CD4-positive, alpha-beta memory T cell (primary cell): ENCODE measurements at regions not wholly inside any gene's neighbourhood (a gene's known extent, or its start where the extent isn't known, plus 50 kb on each side); places are given as distances from the start of the nearest gene placed in this dataset.

Experiments
- CTCF ChIA-PET: fragments of 350-600 bp; sonication (Branson Sonifier 250); formaldehyde crosslinking; loops from one replicate; lab custom pipeline; 2021; ENCODE audit warnings: inconsistent platforms; ENCODE audit not compliant: partially characterized antibody; lab: Charles Lee
- POLR2A ChIA-PET: fragments of 350-600 bp; sonication (Branson Sonifier 250); formaldehyde crosslinking; loops from one replicate; lab custom pipeline; 2021; ENCODE audit not compliant: partially characterized antibody; lab: Charles Lee
- DNase-seq, 5 donors: peaks; one replicate each; pipeline versions ENCODE4 v3.0.0 to v3.0.0-alpha.2; 2020 to 2022; ENCODE audit warnings: mixed read lengths in 1 of 5
- H3K27ac ChIP-seq: one replicate; pipeline ENCODE4 v1.7.0; 2013; ENCODE audit warnings: low read depth, low read length
- H3K27me3 ChIP-seq: 2 replicates; pipeline ENCODE4 v1.7.0; 2013; ENCODE audit warnings: mild to moderate bottlenecking, low read length, moderate library complexity; ENCODE audit not compliant: insufficient read depth
- H3K36me3 ChIP-seq: 2 replicates; pipeline ENCODE4 v1.7.0; 2013; ENCODE audit warnings: mild to moderate bottlenecking, low read length, moderate library complexity; ENCODE audit not compliant: insufficient read depth
- H3K4me1 ChIP-seq: 2 replicates; pipeline ENCODE4 v1.7.0; 2013; ENCODE audit warnings: mild to moderate bottlenecking, low read length, moderate library complexity; ENCODE audit not compliant: insufficient read depth
- H3K4me3 ChIP-seq, 2 donors: one replicate each; pipeline ENCODE4 v1.7.0; 2013; ENCODE audit warnings: low read length in 2 of 2, mild to moderate bottlenecking in 1 of 2
- H3K9me3 ChIP-seq, 2 donors: one replicate each; pipeline ENCODE4 v1.7.0; 2013; ENCODE audit warnings: low read length in 2 of 2, control low read depth in 1 of 2; ENCODE audit not compliant: control insufficient read depth in 1 of 2
- H3K27ac Mint-ChIP-seq, 7 donors: one replicate each; pipeline ENCODE4 v1.8.0; 2020 to 2021; ENCODE audit warnings: mixed read lengths in 7 of 7, mild to moderate bottlenecking in 6 of 7, inconsistent platforms in 3 of 7, moderate library complexity in 3 of 7
- H3K27me3 Mint-ChIP-seq, 2 donors: one replicate each; pipeline ENCODE4 v1.8.0; 2020 to 2021; ENCODE audit warnings: mixed read lengths in 2 of 2
- H3K36me3 Mint-ChIP-seq, 2 donors: one replicate each; pipeline ENCODE4 v1.8.0; 2020 to 2021; ENCODE audit warnings: mixed read lengths in 2 of 2, inconsistent platforms in 1 of 2, mild to moderate bottlenecking in 1 of 2
- H3K4me1 Mint-ChIP-seq, 4 donors: one replicate each; pipeline ENCODE4 v1.8.0; 2020 to 2021; ENCODE audit warnings: mixed read lengths in 4 of 4, mild to moderate bottlenecking in 1 of 4
- H3K4me3 Mint-ChIP-seq, 8 donors: one replicate each; pipeline ENCODE4 v1.8.0; 2020 to 2021; ENCODE audit warnings: mixed read lengths in 8 of 8, mild to moderate bottlenecking in 7 of 8, moderate library complexity in 6 of 8, inconsistent platforms in 3 of 8
- H3K9me3 Mint-ChIP-seq, 8 donors: one replicate each; pipeline ENCODE4 v1.8.0; 2020 to 2021; ENCODE audit warnings: mixed read lengths in 8 of 8, mild to moderate bottlenecking in 5 of 8, inconsistent platforms in 3 of 8, moderate library complexity in 1 of 8
- intact Hi-C: fragments of 100-400 bp; cut with micrococcal nuclease; formaldehyde crosslinking; loops from one replicate; pipeline ENCODE4 v1.15.1; 2023

DNA sequence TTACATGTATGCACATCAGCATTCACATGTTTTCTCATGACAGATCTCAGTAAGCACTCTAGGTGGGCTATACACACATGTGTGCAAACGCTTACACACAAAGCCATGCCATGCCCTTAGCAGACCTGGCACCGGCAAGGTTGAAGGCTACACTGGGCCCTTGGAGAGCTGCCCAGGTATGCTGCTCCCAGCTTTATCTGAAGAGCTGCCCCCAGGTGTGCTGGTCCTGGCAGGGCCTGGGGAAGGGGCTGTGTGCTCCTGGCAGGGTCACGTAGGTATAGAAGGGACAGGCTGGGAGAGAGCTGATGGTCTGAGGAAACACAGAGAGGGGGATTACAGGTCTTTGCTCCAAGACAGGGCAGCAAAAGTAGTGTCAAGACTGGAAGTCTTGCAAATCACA is 146.7 kb upstream of the VANGL1 start:
- Mint-ChIP-seq H3K4me3 (no peak overlapping the region), H3K27ac (no peak overlapping the region), H3K27me3 (no peaks in the 10 kb centered on the region), H3K4me1 (no peaks in the 10 kb centered on the region), H3K36me3 (no peaks in the 10 kb centered on the region), H3K9me3 (peaks cover 0 to 2% (median 0%) of the 10 kb centered on the region in 8 donors)
- DNase-seq: no peak
- intact Hi-C loops: no loop called here
- CTCF ChIA-PET: no interaction called here
- H3K4me3 ChIP-seq: no peak overlapping the region
- H3K9me3 ChIP-seq: no peaks in the 10 kb centered on the region
- H3K36me3 ChIP-seq: no peaks in the 10 kb centered on the region
- no peaks in the 10 kb centered on the region for H3K27me3 ChIP-seq
- no peak overlapping the region for H3K27ac ChIP-seq
- H3K4me1 ChIP-seq: no peaks in the 10 kb centered on the region
- POLR2A ChIA-PET: no interaction called here

DNA sequence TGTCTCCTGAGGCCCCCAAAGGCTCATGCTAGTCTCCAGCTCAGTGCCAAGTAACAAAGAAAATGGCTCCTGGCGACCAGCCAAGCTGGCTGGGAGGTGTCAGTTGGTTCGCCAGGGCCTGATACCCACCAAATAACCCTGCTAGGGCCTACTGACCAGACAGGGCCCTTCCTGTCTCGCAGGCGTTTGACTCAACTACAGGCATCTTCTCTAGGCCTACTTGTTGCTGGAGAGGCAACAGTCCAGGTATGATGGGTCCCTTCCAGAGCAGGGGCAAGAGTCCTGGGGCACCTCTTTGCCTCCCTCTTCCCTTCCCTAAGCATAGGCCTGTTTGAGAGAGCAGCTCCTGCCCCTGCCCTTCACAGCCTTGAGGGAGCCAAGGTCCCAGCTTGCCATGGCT is 147.9 kb upstream of the VANGL1 start:
- H3K4me1 ChIP-seq: no peaks in the 10 kb centered on the region
- no peak overlapping the region for H3K27ac Mint-ChIP-seq
- no peaks in the 10 kb centered on the region for H3K36me3 Mint-ChIP-seq
- POLR2A ChIA-PET: no interaction called here
- no peak overlapping the region for H3K27ac ChIP-seq
- H3K4me1 Mint-ChIP-seq: no peaks in the 10 kb centered on the region
- H3K9me3 ChIP-seq: no peaks in the 10 kb centered on the region
- H3K36me3 ChIP-seq: no peaks in the 10 kb centered on the region
- no peaks in the 10 kb centered on the region for H3K27me3 Mint-ChIP-seq
- intact Hi-C loops: no loop called here
- peaks cover 0 to 2% (median 0%) of the 10 kb centered on the region in 8 donors for H3K9me3 Mint-ChIP-seq
- no peak for DNase-seq
- H3K27me3 ChIP-seq: no peaks in the 10 kb centered on the region
- CTCF ChIA-PET: no interaction called here
- no peak overlapping the region for H3K4me3 ChIP-seq
- H3K4me3 Mint-ChIP-seq: no peak overlapping the region

DNA sequence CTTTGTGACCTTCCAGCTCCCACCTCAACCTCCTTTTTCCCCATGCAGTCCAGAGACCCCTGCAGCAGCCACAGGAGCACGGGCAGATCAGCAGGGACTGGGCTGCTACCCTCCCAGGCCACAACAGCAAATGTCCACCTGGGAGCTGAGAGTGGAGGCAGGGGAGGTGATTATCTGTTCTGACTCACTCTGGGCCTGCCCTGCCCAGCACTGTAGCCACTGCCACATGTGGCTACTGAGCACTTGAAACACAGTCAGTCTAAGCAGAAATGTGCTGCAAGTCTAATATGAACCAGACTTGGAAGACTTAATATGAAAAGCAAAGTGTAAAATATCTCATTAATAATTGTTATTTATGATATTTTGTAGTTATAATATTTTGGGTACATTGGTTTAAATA is 148.9 kb upstream of the VANGL1 start:
- H3K9me3 Mint-ChIP-seq: peaks cover 0 to 2% (median 0%) of the 10 kb centered on the region in 8 donors
- H3K4me3 ChIP-seq: no peak overlapping the region
- H3K27ac Mint-ChIP-seq: no peak overlapping the region
- no peaks in the 10 kb centered on the region for H3K4me1 Mint-ChIP-seq
- CTCF ChIA-PET: no interaction called here
- no peak for DNase-seq
- H3K36me3 Mint-ChIP-seq: no peaks in the 10 kb centered on the region
- H3K4me1 ChIP-seq: no peaks in the 10 kb centered on the region
- no peaks in the 10 kb centered on the region for H3K27me3 ChIP-seq
- H3K36me3 ChIP-seq: no peaks in the 10 kb centered on the region
- H3K27ac ChIP-seq: no peak overlapping the region
- no peaks in the 10 kb centered on the region for H3K27me3 Mint-ChIP-seq
- POLR2A ChIA-PET: no interaction called here
- no peaks in the 10 kb centered on the region for H3K9me3 ChIP-seq
- H3K4me3 Mint-ChIP-seq: no peak overlapping the region
- intact Hi-C loops: no loop called here

DNA sequence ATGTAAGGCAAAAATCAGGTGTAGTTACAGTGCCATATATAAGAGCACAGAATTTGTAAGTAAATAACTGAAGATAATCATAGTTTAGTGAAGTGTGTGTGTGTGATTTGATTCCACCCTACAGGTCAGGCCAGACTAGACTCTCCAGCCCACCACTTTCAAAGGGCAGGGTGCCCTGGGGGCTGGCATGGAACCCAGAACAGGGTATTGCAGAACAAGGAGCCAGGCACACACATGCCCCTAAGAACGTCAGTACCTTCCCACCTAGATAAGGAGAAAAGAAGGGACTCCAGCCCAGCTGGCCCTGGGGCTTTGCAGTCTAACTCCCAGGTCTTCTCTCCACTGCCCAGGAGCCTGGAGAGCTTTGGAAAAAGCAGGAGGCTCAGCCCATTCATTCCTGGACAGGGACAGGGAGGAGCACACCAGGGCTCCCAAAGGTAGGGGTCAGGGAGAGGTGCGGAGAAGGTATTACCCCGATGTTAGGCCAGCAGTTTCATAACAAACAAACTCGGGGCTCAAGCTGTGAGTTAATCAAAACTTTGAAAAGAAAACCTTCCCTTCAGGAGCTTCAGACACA is 149.7 kb upstream of the VANGL1 start:
- H3K9me3 Mint-ChIP-seq: peaks cover 0 to 2% (median 0%) of the 10 kb centered on the region in 8 donors
- H3K9me3 ChIP-seq: no peaks in the 10 kb centered on the region
- no peaks in the 10 kb centered on the region for H3K36me3 ChIP-seq
- ChIA-PET CTCF (no interaction called here), POLR2A (no interaction called here)
- no peaks in the 10 kb centered on the region for H3K27me3 ChIP-seq
- H3K4me3 Mint-ChIP-seq: no peak overlapping the region
- H3K4me1 ChIP-seq: no peaks in the 10 kb centered on the region
- DNase-seq: no peak
- intact Hi-C loops: no loop called here
- H3K4me3 ChIP-seq: no peak overlapping the region
- no peak overlapping the region for H3K27ac Mint-ChIP-seq
- no peaks in the 10 kb centered on the region for H3K36me3 Mint-ChIP-seq
- no peaks in the 10 kb centered on the region for H3K27me3 Mint-ChIP-seq
- no peak overlapping the region for H3K27ac ChIP-seq
- H3K4me1 Mint-ChIP-seq: no peaks in the 10 kb centered on the region

DNA sequence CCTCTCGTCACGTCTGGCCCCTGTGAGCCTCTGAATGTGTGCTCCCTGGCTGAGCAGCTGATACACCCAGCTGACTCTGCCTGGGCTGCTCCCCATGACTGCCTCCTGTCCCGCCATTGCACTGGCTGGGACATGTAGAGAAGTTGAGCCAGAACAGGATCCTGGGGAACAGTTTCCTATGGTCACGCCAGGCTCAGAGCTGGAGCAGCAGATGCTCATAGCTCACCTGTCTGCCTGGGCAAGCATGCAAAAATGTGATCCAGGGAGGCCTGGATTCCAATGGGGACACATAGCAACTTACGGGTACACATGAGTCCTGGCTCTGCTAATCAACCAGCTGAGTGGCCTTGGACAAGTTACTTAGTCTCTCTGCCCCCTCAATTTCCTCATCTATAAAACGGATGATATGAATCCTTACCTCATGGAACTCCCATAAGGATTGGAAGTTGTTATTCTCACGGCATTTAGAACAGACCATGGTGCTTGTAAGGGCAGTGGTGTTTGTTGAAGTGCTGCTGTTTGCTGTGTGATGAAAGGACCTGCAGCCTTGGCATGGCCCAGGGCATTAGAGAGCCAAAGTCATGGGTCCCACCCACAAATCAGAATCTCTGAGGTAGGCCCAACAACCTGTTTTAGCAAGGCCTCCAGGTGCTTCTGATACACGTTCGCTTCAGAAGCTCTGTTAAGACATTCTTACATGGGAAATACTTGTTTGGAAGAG is 150.3 kb upstream of the VANGL1 start:
- no peak for DNase-seq
- Mint-ChIP-seq H3K9me3 (peaks cover 0 to 2% (median 0%) of the 10 kb centered on the region in 8 donors), H3K4me1 (no peaks in the 10 kb centered on the region), H3K27me3 (no peaks in the 10 kb centered on the region), H3K4me3 (no peak overlapping the region), H3K27ac (no peak overlapping the region), H3K36me3 (no peaks in the 10 kb centered on the region)
- no peaks in the 10 kb centered on the region for H3K27me3 ChIP-seq
- no peak overlapping the region for H3K27ac ChIP-seq
- no peaks in the 10 kb centered on the region for H3K36me3 ChIP-seq
- intact Hi-C loops: no loop called here
- H3K4me3 ChIP-seq: no peak overlapping the region
- ChIA-PET CTCF (no interaction called here), POLR2A (interaction anchor here (0.6 kb wide), 1 partner anchor 217 kb away, joined by 5 read pairs; no protein-coding TSS in a partner anchor)
- H3K4me1 ChIP-seq: no peaks in the 10 kb centered on the region
- no peaks in the 10 kb centered on the region for H3K9me3 ChIP-seq

DNA sequence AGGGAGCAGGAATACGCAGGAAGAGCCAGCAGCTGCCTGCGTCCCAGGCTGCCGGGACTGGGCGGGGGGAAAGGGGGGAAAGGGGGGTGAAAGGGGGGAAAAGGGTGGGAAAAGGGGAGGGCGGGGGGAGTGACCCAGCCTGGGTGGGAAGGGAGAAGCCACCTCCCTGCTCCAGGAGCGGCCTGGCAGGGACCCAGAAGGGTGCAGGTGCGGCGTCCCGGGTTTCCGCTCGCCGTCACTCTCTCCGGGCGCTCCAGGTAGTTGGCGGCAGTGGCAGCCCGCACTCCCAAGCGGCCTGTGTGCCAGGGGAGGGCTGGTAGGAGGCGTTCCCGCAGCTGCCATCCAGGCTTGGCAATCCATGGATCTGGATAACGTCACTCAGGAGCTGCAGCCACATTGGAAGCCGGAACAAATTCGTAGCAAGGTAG is 141.0 kb upstream of the NGF start:
- H3K4me3 Mint-ChIP-seq: no peak overlapping the region
- Histone ChIP-seq H3K4me3 (no peak overlapping the region), H3K4me1 (no peaks in the 10 kb centered on the region), H3K9me3 (no peaks in the 10 kb centered on the region), H3K27ac (no peak overlapping the region), H3K27me3 (no peaks in the 10 kb centered on the region), H3K36me3 (no peaks in the 10 kb centered on the region)
- H3K9me3 Mint-ChIP-seq: peaks cover 0 to 2% (median 0%) of the 10 kb centered on the region in 8 donors
- H3K27ac Mint-ChIP-seq: no peak overlapping the region
- peaks cover 5 to 19% of the 10 kb centered on the region in 2 donors for H3K27me3 Mint-ChIP-seq
- ChIA-PET CTCF (no interaction called here), POLR2A (no interaction called here)
- intact Hi-C loops: no loop called here
- H3K4me1 Mint-ChIP-seq: no peaks in the 10 kb centered on the region
- H3K36me3 Mint-ChIP-seq: no peaks in the 10 kb centered on the region
- DNase-seq: no peak

DNA sequence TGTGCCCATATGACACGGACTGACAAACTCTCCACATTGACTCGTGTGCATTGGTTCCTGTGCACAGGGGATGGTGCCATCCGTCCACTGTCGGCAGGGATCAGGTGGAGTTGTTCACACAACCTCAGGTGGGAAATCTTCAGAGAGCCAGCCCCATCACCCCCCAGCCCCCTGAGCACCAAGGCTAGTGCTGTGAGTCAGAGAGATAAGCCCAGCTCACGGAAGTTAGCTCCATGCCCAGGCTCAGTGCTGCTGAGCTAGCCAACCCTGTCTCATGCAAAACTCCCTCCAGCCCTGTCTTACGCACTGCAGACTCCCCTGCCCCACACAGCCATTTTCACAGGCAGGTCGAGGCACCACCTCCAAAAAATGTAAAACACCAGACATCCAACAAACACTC is 139.0 kb upstream of the NGF start:
- no peak overlapping the region for H3K27ac ChIP-seq
- DNase-seq: no peak
- Mint-ChIP-seq H3K9me3 (peaks cover 0 to 2% (median 0%) of the 10 kb centered on the region in 8 donors), H3K27me3 (peaks cover 6 to 21% of the 10 kb centered on the region in 2 donors), H3K27ac (no peak overlapping the region), H3K4me3 (no peak overlapping the region), H3K4me1 (no peaks in the 10 kb centered on the region), H3K36me3 (no peaks in the 10 kb centered on the region)
- intact Hi-C loops: no loop called here
- no peaks in the 10 kb centered on the region for H3K4me1 ChIP-seq
- ChIA-PET POLR2A (no interaction called here), CTCF (no interaction called here)
- H3K9me3 ChIP-seq: no peaks in the 10 kb centered on the region
- no peak overlapping the region for H3K4me3 ChIP-seq
- H3K36me3 ChIP-seq: no peaks in the 10 kb centered on the region
- H3K27me3 ChIP-seq: no peaks in the 10 kb centered on the region
